ENCODE measurements at regions not wholly inside any gene's neighbourhood (a gene's known extent, or its start where the extent isn't known, plus 50 kb on each side); places are given as distances from the start of the nearest gene placed in this dataset.

- TF ChIP-seq RAD21 (IDR thresholded peaks at IDR 0.05 in 1 of 2, conservative IDR thresholded peaks at IDR 0.05 in 1 of 2; ENCODE audit: low read depth in 2 of 2, low read length in 2 of 2), result no peak
- no peak for TF ChIP-seq POU5F1 (IDR thresholded peaks at IDR 0.05; ENCODE audit: low read depth, low read length)
Observed at GRCh38 chr6:19535351-19535750, 301.8 kb upstream of the ID4 start (continued).

All from H1 (cell line).